SJCRH30 (cell line): ENCODE measurements at regions not wholly inside any gene's neighbourhood (a gene's known extent, or its start where the extent isn't known, plus 50 kb on each side); places are given as distances from the start of the nearest gene placed in this dataset.
"Not testable (repeated sequence)": the region's sequence is repeated elsewhere in the genome, so short reads cannot be mapped to it uniquely, and the experiment has no call there.

Source experiments
- DNase-seq, 2 experiments: peaks; one replicate each; pipeline ENCODE4 v3.0.0-alpha.2; 2015 to 2020
- H3K27ac ChIP-seq: fragments of 250-450 bp; sonication (Bioruptor Pico); 2 replicates; pipeline ENCODE4 v1.5.1; 2020; ENCODE audit warnings: mild to moderate bottlenecking, moderate library complexity
- H3K27me3 ChIP-seq: fragments of 250-450 bp; sonication (Bioruptor Pico); 2 replicates; pipeline ENCODE4 v1.5.1; 2020; ENCODE audit warnings: mild to moderate bottlenecking, moderate library complexity
- H3K36me3 ChIP-seq: fragments of 250-450 bp; sonication (Bioruptor Pico); 2 replicates; pipeline ENCODE4 v1.5.1; 2020; ENCODE audit warnings: mild to moderate bottlenecking, moderate library complexity
- H3K4me1 ChIP-seq: fragments of 250-450 bp; sonication (Bioruptor Pico); 2 replicates; pipeline ENCODE4 v1.5.1; 2020; ENCODE audit warnings: mild to moderate bottlenecking, moderate library complexity
- H3K4me3 ChIP-seq: fragments of 250-450 bp; sonication (Bioruptor Pico); 2 replicates; pipeline ENCODE4 v1.5.1; 2020; ENCODE audit warnings: mild to moderate bottlenecking, moderate library complexity
- H3K9me3 ChIP-seq: fragments of 250-450 bp; sonication (Bioruptor Pico); replicated peaks from 2 replicates; pipeline ENCODE4 v1.5.1; 2020; ENCODE audit warnings: mild to moderate bottlenecking, moderate library complexity

DNA sequence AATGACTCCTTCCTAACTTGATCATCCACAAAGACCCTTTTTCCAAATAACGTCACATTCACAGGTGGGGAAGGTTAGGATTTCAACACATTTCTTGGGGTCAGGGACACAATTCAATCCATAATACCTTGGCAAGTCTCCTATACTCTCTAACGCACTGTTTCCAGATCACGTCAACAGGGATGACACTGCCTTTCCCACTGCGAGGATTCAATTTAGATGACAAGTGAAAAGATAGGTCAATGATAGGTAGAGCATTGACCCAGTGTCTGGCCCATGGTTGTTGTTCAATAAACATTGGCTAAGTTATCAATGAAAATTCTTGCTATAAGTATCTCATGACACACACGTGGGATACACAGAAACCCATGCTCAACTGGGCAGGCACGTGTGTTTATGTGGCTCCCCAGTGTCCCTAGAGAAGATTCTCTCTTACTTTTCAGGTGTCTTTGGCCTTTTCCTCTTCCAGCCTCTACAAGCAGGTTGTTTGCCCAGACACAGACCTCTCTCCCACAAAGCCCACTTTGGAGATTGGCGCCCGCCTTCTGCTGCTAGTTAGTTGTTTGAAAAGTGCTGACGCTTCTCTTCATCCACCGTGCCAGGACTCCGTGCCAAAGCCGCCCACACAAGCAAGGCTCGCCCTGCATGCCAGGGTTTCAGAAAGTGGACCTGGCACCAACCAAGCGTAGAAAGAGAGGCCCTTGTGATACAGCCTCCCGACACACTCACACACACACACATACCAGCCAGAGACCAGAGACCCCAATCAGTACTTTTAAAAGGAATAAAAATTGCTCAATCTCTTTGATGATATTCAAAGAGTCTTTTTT, 594.5 kb downstream of the BNC2 start:
- no peak overlapping the region for H3K4me3 ChIP-seq
- no peaks in the 10 kb centered on the region for H3K27me3 ChIP-seq
- H3K27ac ChIP-seq, result no peak overlapping the region
- DNase-seq, result no peak
- no peaks in the 10 kb centered on the region for H3K4me1 ChIP-seq
- no peaks in the 10 kb centered on the region for H3K36me3 ChIP-seq
- H3K9me3 ChIP-seq, result no peaks in the 10 kb centered on the region

- Histone ChIP-seq H3K36me3 (no peaks in the 10 kb centered on the region), H3K4me3 (no peak overlapping the region), H3K9me3 (no peaks in the 10 kb centered on the region), H3K27me3 (no peaks in the 10 kb centered on the region), H3K4me1 (no peaks in the 10 kb centered on the region), H3K27ac (no peak overlapping the region)
- no peak for DNase-seq
These were observed 593.6 kb downstream of the BNC2 start for GRCh38 chr9:16276866-16277265.

DNA sequence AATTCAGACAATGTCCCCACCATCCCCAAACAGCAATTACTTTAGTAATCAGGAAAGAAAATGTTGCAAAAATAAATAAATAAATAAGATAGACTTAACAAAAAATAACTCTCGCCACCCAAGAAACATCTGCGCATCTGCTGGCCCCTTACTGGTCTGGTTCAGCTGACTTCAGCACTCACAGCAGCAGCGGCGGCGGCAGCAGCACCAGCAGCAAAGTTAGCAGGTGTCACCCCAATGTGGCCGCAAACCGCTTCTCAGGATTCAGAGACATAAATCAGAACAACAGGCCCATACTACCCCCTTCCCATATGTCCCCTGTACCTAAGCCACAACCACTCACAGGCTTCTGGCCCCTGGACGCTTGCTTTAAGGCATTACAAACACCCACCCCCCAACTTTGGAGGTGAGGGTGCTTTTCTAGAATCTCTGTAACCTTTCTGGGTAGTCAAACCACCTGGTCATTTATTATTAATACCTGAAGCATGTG, 593.0 kb downstream of the BNC2 start:
- Histone ChIP-seq H3K36me3 (no peaks in the 10 kb centered on the region), H3K27me3 (no peaks in the 10 kb centered on the region), H3K9me3 (no peaks in the 10 kb centered on the region), H3K4me1 (no peaks in the 10 kb centered on the region), H3K27ac (no peak overlapping the region), H3K4me3 (no peak overlapping the region)
- no peak for DNase-seq

DNA sequence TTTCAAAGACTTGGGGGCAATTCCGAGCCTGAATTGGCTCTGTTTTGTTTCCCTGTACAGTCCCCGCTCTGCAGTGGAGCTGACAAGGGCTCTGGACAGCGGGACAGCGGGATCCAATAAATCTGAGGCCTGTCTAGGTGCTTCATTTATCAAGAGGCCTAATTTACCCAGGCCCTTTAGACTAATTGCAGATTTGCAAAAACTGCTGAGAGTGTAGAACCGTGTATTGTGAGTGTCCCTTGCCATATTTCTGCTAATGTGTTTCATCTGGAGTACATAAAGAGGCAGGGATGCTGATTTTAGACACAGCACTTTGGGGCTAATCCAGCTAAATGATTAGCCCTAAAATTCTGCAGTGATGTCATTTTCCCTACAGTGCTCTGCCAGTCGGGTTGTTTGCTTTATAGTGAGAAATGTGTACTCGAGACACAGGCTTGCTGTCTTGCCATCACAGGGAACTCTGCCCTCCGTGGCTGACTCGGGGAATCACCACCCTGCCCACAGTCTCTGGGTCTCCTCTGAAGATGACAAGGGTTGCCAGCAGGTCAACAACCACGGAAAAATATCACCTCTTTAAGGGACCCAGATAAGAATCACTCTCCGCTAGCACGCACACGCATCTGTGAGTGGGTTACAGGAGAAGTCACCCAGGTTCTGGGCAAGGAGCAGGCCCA, 592.0 kb downstream of the BNC2 start:
- Histone ChIP-seq H3K36me3 (no peaks in the 10 kb centered on the region), H3K4me1 (no peaks in the 10 kb centered on the region), H3K27ac (no peak overlapping the region), H3K4me3 (no peak overlapping the region), H3K9me3 (no peaks in the 10 kb centered on the region), H3K27me3 (no peaks in the 10 kb centered on the region)
- no peak for DNase-seq

DNA sequence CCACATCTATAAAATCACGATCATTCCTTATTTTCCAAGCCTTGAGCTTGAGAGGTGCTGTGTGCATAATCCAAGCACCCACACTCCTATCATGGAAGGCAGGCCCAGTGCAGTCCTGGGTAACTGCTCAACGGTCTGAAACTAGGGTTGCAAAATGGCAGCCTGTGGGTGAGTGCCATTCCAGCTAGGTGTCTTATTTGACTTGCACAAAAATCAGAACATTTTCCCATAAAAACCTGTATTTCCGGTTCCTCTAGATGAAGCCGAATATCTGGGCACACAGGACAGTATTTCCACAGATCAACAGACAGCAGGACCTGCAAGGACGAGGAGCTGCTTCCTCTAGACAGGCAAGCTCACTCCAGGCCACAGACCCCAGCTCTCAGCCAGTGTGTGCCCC, 588.8 kb downstream of the BNC2 start:
- no peak for DNase-seq
- H3K27me3 ChIP-seq, result no peaks in the 10 kb centered on the region
- no peaks in the 10 kb centered on the region for H3K36me3 ChIP-seq
- no peak overlapping the region for H3K27ac ChIP-seq
- H3K4me3 ChIP-seq, result no peak overlapping the region
- H3K4me1 ChIP-seq, result no peaks in the 10 kb centered on the region
- no peaks in the 10 kb centered on the region for H3K9me3 ChIP-seq

DNA sequence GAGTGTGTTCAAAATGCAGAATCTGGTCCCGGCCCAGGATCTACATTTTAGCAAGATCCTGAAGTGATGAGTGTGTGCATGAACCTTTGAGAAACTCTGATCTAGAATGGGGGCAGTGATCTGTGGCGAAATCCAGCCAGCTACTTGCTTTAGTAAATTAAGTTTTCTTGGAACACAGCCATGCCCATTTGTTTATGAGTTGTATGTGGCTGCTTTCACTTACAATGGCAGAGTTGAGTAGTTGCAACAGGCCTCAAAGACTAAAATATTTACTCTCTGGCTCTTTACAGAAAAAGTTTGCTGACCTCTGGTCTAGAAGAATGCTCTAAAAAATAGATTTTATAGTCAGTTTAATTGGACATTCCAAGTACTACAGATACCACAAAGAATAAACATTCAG, 588.3 kb downstream of the BNC2 start:
- Histone ChIP-seq H3K4me3 (no peak overlapping the region), H3K36me3 (no peaks in the 10 kb centered on the region), H3K9me3 (no peaks in the 10 kb centered on the region), H3K4me1 (no peaks in the 10 kb centered on the region), H3K27ac (no peak overlapping the region), H3K27me3 (no peaks in the 10 kb centered on the region)
- DNase-seq, result no peak

DNA sequence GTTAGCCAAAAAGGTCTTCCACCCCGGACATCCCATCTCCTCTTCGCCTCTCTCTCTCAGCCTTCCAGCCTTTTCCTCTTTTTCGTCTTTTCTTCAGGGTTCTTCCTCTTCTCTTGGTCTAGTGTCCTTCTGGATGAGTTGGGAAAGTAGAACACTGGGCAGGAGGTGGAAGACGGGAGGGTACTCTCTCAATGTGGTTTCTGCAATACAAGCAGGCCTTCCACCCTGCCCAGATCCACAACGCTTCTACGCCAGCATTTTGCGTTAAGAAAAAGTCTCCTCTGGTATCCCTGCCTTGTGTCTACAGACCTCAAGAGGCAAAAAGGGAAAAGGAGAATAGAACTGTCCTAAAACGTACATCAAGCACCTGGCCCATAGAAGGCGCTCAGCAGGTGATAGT, 587.8 kb downstream of the BNC2 start:
- no peak overlapping the region for H3K4me3 ChIP-seq
- no peaks in the 10 kb centered on the region for H3K27me3 ChIP-seq
- no peak overlapping the region for H3K27ac ChIP-seq
- no peaks in the 10 kb centered on the region for H3K36me3 ChIP-seq
- DNase-seq, result no peak
- no peaks in the 10 kb centered on the region for H3K9me3 ChIP-seq
- H3K4me1 ChIP-seq, result no peaks in the 10 kb centered on the region

GRCh38 chr9:16286160-16286559, 584.3 kb downstream of the BNC2 start:
- no peak overlapping the region for H3K27ac ChIP-seq
- no peaks in the 10 kb centered on the region for H3K9me3 ChIP-seq
- no peaks in the 10 kb centered on the region for H3K27me3 ChIP-seq
- no peaks in the 10 kb centered on the region for H3K36me3 ChIP-seq
- DNase-seq, result no peak
- H3K4me3 ChIP-seq, result no peak overlapping the region
- no peaks in the 10 kb centered on the region for H3K4me1 ChIP-seq

GRCh38 chr9:16289639-16290038, 580.8 kb downstream of the BNC2 start:
- no peak for DNase-seq
- no peak overlapping the region for H3K27ac ChIP-seq
- H3K4me3 ChIP-seq, result no peak overlapping the region
- H3K9me3 ChIP-seq, result no peaks in the 10 kb centered on the region
- H3K4me1 ChIP-seq, result peaks cover 6% of the 10 kb centered on the region
- no peaks in the 10 kb centered on the region for H3K27me3 ChIP-seq
- H3K36me3 ChIP-seq, result no peaks in the 10 kb centered on the region

GRCh38 chr9:16290169-16290568, 580.3 kb downstream of the BNC2 start:
- H3K4me3 ChIP-seq, result no peak overlapping the region
- no peak overlapping the region for H3K27ac ChIP-seq
- H3K9me3 ChIP-seq, result no peaks in the 10 kb centered on the region
- H3K4me1 ChIP-seq, result peaks cover 8% of the 10 kb centered on the region
- no peaks in the 10 kb centered on the region for H3K27me3 ChIP-seq
- H3K36me3 ChIP-seq, result no peaks in the 10 kb centered on the region
- DNase-seq, result no peak

DNA sequence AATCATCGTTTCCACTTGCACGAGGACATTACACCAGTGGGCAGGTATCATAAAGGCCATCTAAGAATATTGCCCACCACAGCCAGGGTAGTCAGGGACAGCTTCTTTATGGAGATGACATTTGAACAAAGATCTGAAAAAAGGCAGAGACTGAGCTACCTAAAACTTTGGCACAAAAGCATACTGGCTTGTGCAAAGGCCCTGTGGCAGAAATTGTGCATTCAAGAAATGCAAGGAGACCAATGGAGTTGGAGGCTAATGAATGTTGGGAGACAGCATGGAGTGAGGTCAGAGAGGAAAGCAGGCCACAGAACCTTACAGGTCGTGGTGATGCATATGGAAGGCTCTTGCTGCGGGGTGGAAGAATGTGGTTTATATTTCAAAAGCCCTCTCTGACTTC, 578.5 kb downstream of the BNC2 start:
- no peak for DNase-seq
- Histone ChIP-seq H3K36me3 (no peaks in the 10 kb centered on the region), H3K4me1 (peaks cover 8% of the 10 kb centered on the region), H3K9me3 (no peaks in the 10 kb centered on the region), H3K4me3 (no peak overlapping the region), H3K27me3 (no peaks in the 10 kb centered on the region), H3K27ac (no peak overlapping the region)

GRCh38 chr9:16293610-16294009, 576.9 kb downstream of the BNC2 start:
- no peaks in the 10 kb centered on the region for H3K9me3 ChIP-seq
- peaks cover 8% of the 10 kb centered on the region for H3K4me1 ChIP-seq
- DNase-seq, result no peak
- no peaks in the 10 kb centered on the region for H3K36me3 ChIP-seq
- H3K27ac ChIP-seq, result no peak overlapping the region
- H3K4me3 ChIP-seq, result no peak overlapping the region
- no peaks in the 10 kb centered on the region for H3K27me3 ChIP-seq

- Histone ChIP-seq H3K4me3 (peak overlapping the region; percentile 27; the same call in 1 of the 2 replicates), H3K27me3 (no peaks in the 10 kb centered on the region), H3K27ac (no peak overlapping the region), H3K36me3 (no peaks in the 10 kb centered on the region), H3K4me1 (peaks cover 8% of the 10 kb centered on the region), H3K9me3 (no peaks in the 10 kb centered on the region)
- peak in 1 of 2 experiments; percentile 34 for DNase-seq
These were observed 576.2 kb downstream of the BNC2 start for GRCh38 chr9:16294133-16294770.

DNA sequence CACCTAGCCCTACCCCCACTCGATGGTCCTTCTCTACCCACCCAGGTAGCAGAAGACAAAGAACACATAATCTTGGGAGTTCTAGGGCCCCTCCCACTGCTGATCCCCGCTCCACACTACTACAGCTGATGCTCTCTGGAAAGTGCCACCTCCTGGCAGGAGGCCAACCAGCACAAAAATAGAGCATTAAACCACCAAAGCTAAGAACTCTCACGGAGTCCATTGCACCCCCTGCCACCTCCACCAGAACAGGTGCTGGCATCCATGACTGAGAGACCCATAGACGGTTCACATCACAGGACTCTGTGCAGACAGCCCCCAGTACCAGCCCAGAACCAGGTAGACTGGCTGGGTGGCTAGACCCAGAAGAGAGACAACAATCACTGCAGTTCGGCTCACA, 575.5 kb downstream of the BNC2 start:
- not testable (repeated sequence) for H3K27me3 ChIP-seq, H3K9me3 ChIP-seq, H3K27ac ChIP-seq, H3K36me3 ChIP-seq, H3K4me1 ChIP-seq
- DNase-seq, result peak; percentile 24 to 34
- peak overlapping the region; percentile 27; the same call in 1 of the 2 replicates for H3K4me3 ChIP-seq

- not testable (repeated sequence) for H3K27me3 ChIP-seq, H3K4me1 ChIP-seq, H3K27ac ChIP-seq, H3K4me3 ChIP-seq, H3K9me3 ChIP-seq, DNase-seq, H3K36me3 ChIP-seq
These were observed 571.1 kb downstream of the BNC2 start for GRCh38 chr9:16299368-16299767.
